PC-9 (cell line): ENCODE measurements at regions not wholly inside any gene's neighbourhood (a gene's known extent, or its start where the extent isn't known, plus 50 kb on each side); places are given as distances from the start of the nearest gene placed in this dataset.

ENCODE experiments used
- CTCF ChIP-seq: fragments of 200-600 bp; sonication (generic); conservative IDR thresholded peaks from 2 replicates; pipeline ENCODE4 v1.6.1; 2017; ENCODE audit warnings: mixed run types, antibody characterized with exemption, mild to moderate bottlenecking, moderate library complexity
- EZH2 ChIP-seq: fragments of 200-600 bp; sonication (generic); IDR thresholded peaks from 2 replicates; pipeline ENCODE4 v1.8.0; 2017; ENCODE audit warnings: antibody characterized with exemption, low read depth

- TF ChIP-seq EZH2: no peak
- TF ChIP-seq CTCF: no peak
Observed at GRCh38 chr3:83498361-83499016, 1460.3 kb upstream of the CADM2 start.
